ENCODE measurements at regions not wholly inside any gene's neighbourhood (a gene's known extent, or its start where the extent isn't known, plus 50 kb on each side); places are given as distances from the start of the nearest gene placed in this dataset.

DNA sequence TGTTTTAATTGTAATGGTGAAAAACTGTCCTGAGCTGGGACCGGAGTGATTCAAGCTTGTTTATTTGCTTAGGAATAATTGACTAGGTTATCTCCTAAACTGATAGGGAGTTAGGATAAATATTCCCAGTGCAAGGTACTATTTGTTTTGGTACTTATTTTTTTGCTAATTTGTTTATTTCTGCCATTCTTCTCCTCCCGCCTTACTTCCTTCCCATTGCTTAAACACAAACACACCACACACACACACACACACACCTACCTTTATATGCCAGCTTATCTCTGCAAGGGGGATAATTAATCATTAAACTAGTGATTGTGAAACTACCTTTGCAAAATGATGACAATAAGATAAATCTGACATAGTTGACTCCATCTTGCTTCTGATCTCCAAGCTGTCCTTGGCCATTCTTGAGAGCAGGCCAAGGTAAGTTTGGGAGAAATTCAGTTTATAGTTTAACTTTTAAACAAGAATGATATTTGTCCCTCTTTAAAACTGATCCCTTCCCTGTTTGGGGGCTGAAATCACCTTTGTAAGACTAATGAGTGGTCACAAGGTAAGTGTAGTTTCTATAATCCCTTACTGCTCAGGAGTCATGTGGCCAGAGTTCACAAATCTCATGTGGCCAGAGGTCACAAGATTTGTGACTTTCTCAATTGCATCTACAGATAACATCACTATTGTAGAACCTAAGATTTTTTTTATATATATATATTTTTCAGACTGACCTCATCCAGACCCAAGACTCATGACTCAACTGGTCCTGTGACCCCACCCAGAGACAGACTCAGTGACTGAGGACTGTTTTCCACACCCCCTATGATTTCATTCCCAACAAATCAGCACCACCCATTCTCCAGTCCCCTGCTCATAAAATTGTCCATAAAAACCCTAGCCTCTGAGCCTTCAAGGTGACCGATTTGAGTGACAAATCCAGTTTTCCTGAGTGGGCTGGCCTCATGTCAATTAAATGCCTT is 83.1 kb upstream of the LRRTM4 start:
- no peak for DNase-seq
- Mint-ChIP-seq H3K4me3 (no peak overlapping the region), H3K4me1 (peaks cover 16% of the 10 kb centered on the region), H3K36me3 (ENCODE audit: low read depth) (no peaks in the 10 kb centered on the region), H3K27ac (peak overlapping the region; percentile 40), H3K27me3 (ENCODE audit: insufficient read depth) (no peaks in the 10 kb centered on the region), H3K9me3 (peaks cover under 1% of the 10 kb centered on the region)
- TF ChIP-seq, protein P1, sequence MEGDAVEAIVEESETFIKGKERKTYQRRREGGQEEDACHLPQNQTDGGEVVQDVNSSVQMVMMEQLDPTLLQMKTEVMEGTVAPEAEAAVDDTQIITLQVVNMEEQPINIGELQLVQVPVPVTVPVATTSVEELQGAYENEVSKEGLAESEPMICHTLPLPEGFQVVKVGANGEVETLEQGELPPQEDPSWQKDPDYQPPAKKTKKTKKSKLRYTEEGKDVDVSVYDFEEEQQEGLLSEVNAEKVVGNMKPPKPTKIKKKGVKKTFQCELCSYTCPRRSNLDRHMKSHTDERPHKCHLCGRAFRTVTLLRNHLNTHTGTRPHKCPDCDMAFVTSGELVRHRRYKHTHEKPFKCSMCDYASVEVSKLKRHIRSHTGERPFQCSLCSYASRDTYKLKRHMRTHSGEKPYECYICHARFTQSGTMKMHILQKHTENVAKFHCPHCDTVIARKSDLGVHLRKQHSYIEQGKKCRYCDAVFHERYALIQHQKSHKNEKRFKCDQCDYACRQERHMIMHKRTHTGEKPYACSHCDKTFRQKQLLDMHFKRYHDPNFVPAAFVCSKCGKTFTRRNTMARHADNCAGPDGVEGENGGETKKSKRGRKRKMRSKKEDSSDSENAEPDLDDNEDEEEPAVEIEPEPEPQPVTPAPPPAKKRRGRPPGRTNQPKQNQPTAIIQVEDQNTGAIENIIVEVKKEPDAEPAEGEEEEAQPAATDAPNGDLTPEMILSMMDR (conservative IDR thresholded peaks at IDR 0.05), result no peak
- Histone ChIP-seq H3K4me3 (ENCODE audit: low read length) (no peak overlapping the region), H3K36me3 (ENCODE audit: control insufficient read depth, insufficient read depth, low read length) (no peaks in the 10 kb centered on the region), H3K27me3 (ENCODE audit: control insufficient read depth, insufficient read depth, low read length, poor library complexity, severe bottlenecking) (no peaks in the 10 kb centered on the region), H3K27ac (ENCODE audit: low read depth, low read length) (no peak overlapping the region), H3K4me1 (ENCODE audit: control insufficient read depth, insufficient read depth, low read length) (no peaks in the 10 kb centered on the region), H3K9me3 (ENCODE audit: control insufficient read depth, low read length) (no peaks in the 10 kb centered on the region), H3K9ac (ENCODE audit: extremely low read depth, low read length, poor library complexity, severe bottlenecking) (no peak overlapping the region)
- 83 to 89% methylated on average over 2 to 3 of the region's 3 CpGs for WGBS, 2 experiments (ENCODE audit: insufficient coverage in 1 of 2, insufficient read length in 1 of 2)

DNA sequence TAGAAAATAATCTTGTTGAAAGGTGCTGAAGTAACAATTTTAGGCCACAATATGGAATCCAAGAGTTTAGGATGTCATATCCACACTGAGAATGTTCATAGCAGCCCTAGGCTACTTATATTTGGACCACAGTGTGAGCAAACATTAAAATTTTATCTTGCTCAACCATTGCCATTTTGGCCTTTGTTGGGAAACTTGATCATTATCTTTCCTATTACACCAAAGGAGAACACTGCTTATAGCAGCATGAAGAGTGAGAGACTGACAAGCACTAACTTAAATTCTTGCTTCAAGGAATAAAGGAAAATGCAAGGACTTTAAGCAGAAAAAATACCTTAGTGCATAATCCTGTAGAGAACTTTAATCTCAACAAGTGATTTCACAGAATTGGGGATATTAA is 86.3 kb upstream of the LRRTM4 start:
- no peak overlapping the region for H3K4me3 Mint-ChIP-seq

DNA sequence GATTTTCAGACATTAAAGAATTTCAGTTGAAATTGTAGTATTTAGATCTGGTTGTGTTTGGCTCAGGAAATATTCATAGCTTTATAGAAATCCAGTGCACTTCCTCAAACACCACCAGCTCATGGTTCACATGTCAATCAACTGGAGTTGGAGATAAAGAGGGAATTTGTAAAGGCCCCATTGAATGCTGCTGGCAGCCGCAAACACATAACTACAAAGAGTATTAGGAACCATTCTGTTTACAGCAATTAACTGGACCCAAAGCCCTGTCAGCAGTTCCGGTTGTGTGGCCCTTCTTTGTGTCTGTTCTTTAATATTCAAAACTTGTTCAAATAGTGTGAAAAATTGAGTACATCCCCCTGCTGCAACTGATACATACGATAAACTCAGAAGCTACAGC is 107.4 kb upstream of the LRRTM4 start:
- no peak for DNase-seq
- Mint-ChIP-seq H3K4me1 (peaks cover 12% of the 10 kb centered on the region), H3K27ac (no peak overlapping the region), H3K36me3 (ENCODE audit: low read depth) (peaks cover 5% of the 10 kb centered on the region), H3K4me3 (no peak overlapping the region), H3K27me3 (ENCODE audit: insufficient read depth) (no peaks in the 10 kb centered on the region), H3K9me3 (peaks cover 11% of the 10 kb centered on the region)
- WGBS, 2 experiments (ENCODE audit: insufficient coverage in 1 of 2, insufficient read length in 1 of 2), result 76% methylated on average over 3 of the region's 3 CpGs; no CpG with 5 or more reads in 1 of the 2 experiments
- TF ChIP-seq, protein P1 (conservative IDR thresholded peaks at IDR 0.05), result no peak
- no peak overlapping the region for H3K9ac ChIP-seq (ENCODE audit: extremely low read depth, low read length, poor library complexity, severe bottlenecking)
- H3K27me3 ChIP-seq (ENCODE audit: control insufficient read depth, insufficient read depth, low read length, poor library complexity, severe bottlenecking), result no peaks in the 10 kb centered on the region
- no peak overlapping the region for H3K4me3 ChIP-seq (ENCODE audit: low read length)
- no peaks in the 10 kb centered on the region for H3K36me3 ChIP-seq (ENCODE audit: control insufficient read depth, insufficient read depth, low read length)
- peaks cover 25% of the 10 kb centered on the region for H3K9me3 ChIP-seq (ENCODE audit: control insufficient read depth, low read length)
- H3K4me1 ChIP-seq (ENCODE audit: control insufficient read depth, insufficient read depth, low read length), result peaks cover 3% of the 10 kb centered on the region
- H3K27ac ChIP-seq (ENCODE audit: low read depth, low read length), result peak overlapping the region; percentile 74

More for the DNA sequence above, 86.3 kb upstream of the LRRTM4 start:
- H3K4me1 ChIP-seq (ENCODE audit: control insufficient read depth, insufficient read depth, low read length), result no peaks in the 10 kb centered on the region
- DNase-seq, result no peak
- Mint-ChIP-seq H3K36me3 (ENCODE audit: low read depth) (no peaks in the 10 kb centered on the region), H3K27me3 (ENCODE audit: insufficient read depth) (no peaks in the 10 kb centered on the region), H3K9me3 (peaks cover 4% of the 10 kb centered on the region), H3K4me1 (peaks cover 18% of the 10 kb centered on the region), H3K27ac (no peak overlapping the region)
- no peaks in the 10 kb centered on the region for H3K27me3 ChIP-seq (ENCODE audit: control insufficient read depth, insufficient read depth, low read length, poor library complexity, severe bottlenecking)
- H3K36me3 ChIP-seq (ENCODE audit: control insufficient read depth, insufficient read depth, low read length), result no peaks in the 10 kb centered on the region
- TF ChIP-seq, protein P1 (conservative IDR thresholded peaks at IDR 0.05), result no peak
- H3K9me3 ChIP-seq (ENCODE audit: control insufficient read depth, low read length), result no peaks in the 10 kb centered on the region
- no peak overlapping the region for H3K27ac ChIP-seq (ENCODE audit: low read depth, low read length)
- no peak overlapping the region for H3K9ac ChIP-seq (ENCODE audit: extremely low read depth, low read length, poor library complexity, severe bottlenecking)
- no peak overlapping the region for H3K4me3 ChIP-seq (ENCODE audit: low read length)
